Left ventricle myocardium inferior (tissue), 1 donor: ENCODE measurements at regions not wholly inside any gene's neighbourhood (a gene's known extent, or its start where the extent isn't known, plus 50 kb on each side); places are given as distances from the start of the nearest gene placed in this dataset.
A peak's percentile ranks its signal among the peaks of the same experiment; 100 is the strongest.

Experiments used
- DNase-seq: peaks from one replicate; pipeline ENCODE4 v3.0.0-alpha.2; 2020
- H3K27ac ChIP-seq: fragments of 200-600 bp; replicated peaks from 2 replicates; pipeline ENCODE4 v1.8.0; 2021
- H3K27me3 ChIP-seq: fragments of 200-600 bp; 2 replicates; pipeline ENCODE4 v1.8.0; 2021; ENCODE audit warnings: low read depth
- H3K36me3 ChIP-seq: fragments of 200-600 bp; 2 replicates; pipeline ENCODE4 v1.8.0; 2021
- H3K4me1 ChIP-seq: fragments of 200-600 bp; 2 replicates; pipeline ENCODE4 v1.8.0; 2021
- H3K4me3 ChIP-seq: fragments of 200-600 bp; 2 replicates; pipeline ENCODE4 v1.8.0; 2021; ENCODE audit warnings: mild to moderate bottlenecking, moderate library complexity
- H3K9me3 ChIP-seq: fragments of 200-600 bp; replicated peaks from 2 replicates; pipeline ENCODE4 v1.8.0; 2021
- CTCF ChIP-seq: fragments of 200-600 bp; IDR thresholded peaks from 2 replicates; pipeline ENCODE4 v1.8.0; 2021; ENCODE audit warnings: antibody characterized with exemption, mild to moderate bottlenecking, borderline replicate concordance
- intact Hi-C: fragments of 100-400 bp; cut with micrococcal nuclease; formaldehyde crosslinking; loops from one replicate; pipeline ENCODE4 v1.11.0; 2022
- donor health status: DM: no; HTN: yes; CAD: no; lungs with severe emphysema.

GRCh38 chr5:124605541-124605940 lies 140.9 kb downstream of the ZNF608 start:
- Histone ChIP-seq H3K9me3 (no peaks in the 10 kb centered on the region), H3K36me3 (no peaks in the 10 kb centered on the region), H3K4me1 (peaks cover 29% of the 10 kb centered on the region), H3K27me3 (no peaks in the 10 kb centered on the region), H3K4me3 (no peak overlapping the region), H3K27ac (peak overlapping the region; percentile 66)
- intact Hi-C loops, result no loop called here
- no peak for TF ChIP-seq CTCF
- DNase-seq, result peak; percentile 42

- Histone ChIP-seq H3K27ac (peak overlapping the region; percentile 66), H3K4me1 (peaks cover 40% of the 10 kb centered on the region), H3K36me3 (no peaks in the 10 kb centered on the region), H3K4me3 (no peak overlapping the region), H3K9me3 (no peaks in the 10 kb centered on the region), H3K27me3 (no peaks in the 10 kb centered on the region)
- intact Hi-C loops, result no loop called here
- TF ChIP-seq CTCF, result no peak
- no peak for DNase-seq
Observed at GRCh38 chr5:124604419-124604818, 142.0 kb downstream of the ZNF608 start.

- H3K4me1 ChIP-seq, result peaks cover 50% of the 10 kb centered on the region
- intact Hi-C loops, result no loop called here
- DNase-seq, result no peak
- H3K27ac ChIP-seq, result no peak overlapping the region
- TF ChIP-seq CTCF, result no peak
- H3K9me3 ChIP-seq, result no peaks in the 10 kb centered on the region
- H3K4me3 ChIP-seq, result no peak overlapping the region
- no peaks in the 10 kb centered on the region for H3K36me3 ChIP-seq
- no peaks in the 10 kb centered on the region for H3K27me3 ChIP-seq
Observed at GRCh38 chr5:124602925-124603650, 143.4 kb downstream of the ZNF608 start.

GRCh38 chr5:124599028-124599973 lies 147.1 kb downstream of the ZNF608 start:
- Histone ChIP-seq H3K36me3 (no peaks in the 10 kb centered on the region), H3K27me3 (no peaks in the 10 kb centered on the region), H3K4me1 (peaks cover 30% of the 10 kb centered on the region), H3K4me3 (no peak overlapping the region), H3K9me3 (no peaks in the 10 kb centered on the region), H3K27ac (peak overlapping the region; percentile 60)
- no peak for TF ChIP-seq CTCF
- DNase-seq, result no peak
- intact Hi-C loops, result no loop called here

- H3K9me3 ChIP-seq, result no peaks in the 10 kb centered on the region
- no peak overlapping the region for H3K4me3 ChIP-seq
- H3K36me3 ChIP-seq, result no peaks in the 10 kb centered on the region
- peaks cover 27% of the 10 kb centered on the region for H3K4me1 ChIP-seq
- TF ChIP-seq CTCF, result no peak
- intact Hi-C loops, result no loop called here
- no peak overlapping the region for H3K27ac ChIP-seq
- DNase-seq, result no peak
- H3K27me3 ChIP-seq, result no peaks in the 10 kb centered on the region
Observed at GRCh38 chr5:124596595-124597421, 149.6 kb downstream of the ZNF608 start.
